ENCODE measurements at regions not wholly inside any gene's neighbourhood (a gene's known extent, or its start where the extent isn't known, plus 50 kb on each side); places are given as distances from the start of the nearest gene placed in this dataset.

GRCh38 chr5:93107805-93108520, 473.1 kb downstream of the NR2F1-AS1 start:
- H3K4me2 ChIP-seq (ENCODE audit: low read length), result no peak overlapping the region

GRCh38 chr5:93107141-93107540, 473.9 kb downstream of the NR2F1-AS1 start:
- no peak for DNase-seq (ENCODE audit: low spot score)
- Histone ChIP-seq H3K4me1 (ENCODE audit: insufficient read depth, low read length, poor library complexity, severe bottlenecking) (no peaks in the 10 kb centered on the region), H3K4me3 (ENCODE audit: low read depth, low read length, poor library complexity, severe bottlenecking) (no peak overlapping the region), H3K36me3 (ENCODE audit: insufficient read depth, low read length) (no peaks in the 10 kb centered on the region), H3K27ac (ENCODE audit: low read depth, low read length, poor library complexity, severe bottlenecking) (no peak overlapping the region), H4K20me1 (ENCODE audit: insufficient read depth, low read length) (no peaks in the 10 kb centered on the region), H3K79me2 (ENCODE audit: insufficient read depth, low read depth, low read length) (no peaks in the 10 kb centered on the region), H2AFZ (ENCODE audit: low read length) (no peak overlapping the region), H3K4me2 (ENCODE audit: low read length) (no peak overlapping the region), H3K9me2 (ENCODE audit: insufficient read depth, low read length) (no peaks in the 10 kb centered on the region), H3K9me3 (ENCODE audit: low read length) (no peaks in the 10 kb centered on the region)
- no TSS peak for BruUV-seq (replicated peaks)
- intact Hi-C loops (cut with micrococcal nuclease; ENCODE audit: unreplicated experiment), result no loop called here
- TF ChIP-seq CTCF (conservative IDR thresholded peaks at IDR 0.05; ENCODE audit: low read length), result no peak
- no peak for TF ChIP-seq EZH2phosphoT487 (IDR thresholded peaks at IDR 0.05; ENCODE audit: borderline replicate concordance, low read depth, low read length)
- CTCF ChIA-PET (ENCODE audit: unreplicated experiment), result no interaction called here
- POLR2A ChIA-PET, result no interaction called here

More at GRCh38 chr5:93107805-93108520, 473.1 kb downstream of the NR2F1-AS1 start:
- Histone ChIP-seq H3K79me2 (ENCODE audit: insufficient read depth, low read depth, low read length) (no peaks in the 10 kb centered on the region), H3K27ac (ENCODE audit: low read depth, low read length, poor library complexity, severe bottlenecking) (no peak overlapping the region), H3K4me1 (ENCODE audit: insufficient read depth, low read length, poor library complexity, severe bottlenecking) (no peaks in the 10 kb centered on the region), H3K9me3 (ENCODE audit: low read length) (no peaks in the 10 kb centered on the region), H3K9me2 (ENCODE audit: insufficient read depth, low read length) (no peaks in the 10 kb centered on the region), H3K4me3 (ENCODE audit: low read depth, low read length, poor library complexity, severe bottlenecking) (no peak overlapping the region), H4K20me1 (ENCODE audit: insufficient read depth, low read length) (no peaks in the 10 kb centered on the region), H2AFZ (ENCODE audit: low read length) (no peak overlapping the region), H3K36me3 (ENCODE audit: insufficient read depth, low read length) (no peaks in the 10 kb centered on the region)
- DNase-seq (ENCODE audit: low spot score), result no peak
- BruUV-seq (replicated peaks), result no TSS peak
- no peak for TF ChIP-seq CTCF (conservative IDR thresholded peaks at IDR 0.05; ENCODE audit: low read length)
- TF ChIP-seq EZH2phosphoT487 (IDR thresholded peaks at IDR 0.05; ENCODE audit: borderline replicate concordance, low read depth, low read length), result no peak
- ChIA-PET CTCF (ENCODE audit: unreplicated experiment) (no interaction called here), POLR2A (no interaction called here)
- intact Hi-C loops (cut with micrococcal nuclease; ENCODE audit: unreplicated experiment), result no loop called here

GRCh38 chr5:93101661-93102060, 479.4 kb downstream of the NR2F1-AS1 start:
- POLR2A ChIA-PET, result interaction anchor here (0.6 kb wide), 4 partner anchors 9 to 364 kb away, joined by 3 to 5 read pairs (median 4); no protein-coding TSS in a partner anchor
- CTCF ChIA-PET (ENCODE audit: unreplicated experiment), result no interaction called here
- Histone ChIP-seq H3K4me3 (ENCODE audit: low read depth, low read length, poor library complexity, severe bottlenecking) (no peak overlapping the region), H3K27ac (ENCODE audit: low read depth, low read length, poor library complexity, severe bottlenecking) (no peak overlapping the region), H2AFZ (ENCODE audit: low read length) (no peak overlapping the region), H3K4me2 (ENCODE audit: low read length) (no peak overlapping the region), H4K20me1 (ENCODE audit: insufficient read depth, low read length) (no peaks in the 10 kb centered on the region), H3K79me2 (ENCODE audit: insufficient read depth, low read depth, low read length) (no peaks in the 10 kb centered on the region), H3K36me3 (ENCODE audit: insufficient read depth, low read length) (no peaks in the 10 kb centered on the region), H3K9me2 (ENCODE audit: insufficient read depth, low read length) (no peaks in the 10 kb centered on the region), H3K9me3 (ENCODE audit: low read length) (no peaks in the 10 kb centered on the region), H3K4me1 (ENCODE audit: insufficient read depth, low read length, poor library complexity, severe bottlenecking) (no peaks in the 10 kb centered on the region)
- TF ChIP-seq EZH2phosphoT487 (IDR thresholded peaks at IDR 0.05; ENCODE audit: borderline replicate concordance, low read depth, low read length), result no peak
- TF ChIP-seq CTCF (conservative IDR thresholded peaks at IDR 0.05; ENCODE audit: low read length), result no peak
- BruUV-seq (replicated peaks), result no TSS peak
- intact Hi-C loops (cut with micrococcal nuclease; ENCODE audit: unreplicated experiment), result no loop called here
- no peak for DNase-seq (ENCODE audit: low spot score)

All from OCI-LY7 (cell line).